ENCODE measurements at regions not wholly inside any gene's neighbourhood (a gene's known extent, or its start where the extent isn't known, plus 50 kb on each side); places are given as distances from the start of the nearest gene placed in this dataset.

- TF ChIP-seq EZH2phosphoT487 (IDR thresholded peaks at IDR 0.05): no peak
- TF ChIP-seq CTCF (IDR thresholded peaks at IDR 0.05): no peak
These were observed 60.4 kb downstream of the FOXI2 start for GRCh38 chr10:127797339-127797738.
